Endothelial cell of umbilical vein (primary cell): ENCODE measurements at regions not wholly inside any gene's neighbourhood (a gene's known extent, or its start where the extent isn't known, plus 50 kb on each side); places are given as distances from the start of the nearest gene placed in this dataset.

Source experiments
- BruUV-seq: library from RNA; stranded (reverse); fragments of 400-500 nt; replicated peaks from 2 replicates; lab custom pipeline; 2021; lab: Mats Ljungman, UMichigan
- CTCF ChIA-PET: fragments of 300-600, 350-600 bp; sonication (Branson Sonifier 250); formaldehyde crosslinking; loops from one replicate; lab custom pipeline; 2021; ENCODE audit warnings: antibody characterized with exemption, inconsistent platforms; lab: Charles Lee
- POLR2A ChIA-PET: fragments of 300-600, 350-600 bp; sonication (Branson Sonifier 250); formaldehyde crosslinking; loops from one replicate; lab custom pipeline; 2021; ENCODE audit warnings: antibody characterized with exemption, inconsistent platforms; lab: Charles Lee
- DNase-seq: peaks from one replicate; pipeline ENCODE4 v3.0.0-alpha.2; 2011; ENCODE audit warnings: low read depth, low spot score
- FAIRE-seq: peaks from 2 replicates; lab custom pipeline; 2011; peaks lifted over from hg19 to GRCh38; lab: Jason Lieb, UNC
- H2AFZ ChIP-seq: 2 replicates; pipeline ENCODE4 v1.6.0; 2012; ENCODE audit warnings: low read depth, low read length, control low read depth, inconsistent platforms
- H3K27ac ChIP-seq: 2 replicates; pipeline ENCODE4 v1.5.1; 2011; ENCODE audit warnings: low read depth, mild to moderate bottlenecking, control low read depth, low read length, moderate library complexity; ENCODE audit not compliant: insufficient read depth
- H3K27me3 ChIP-seq, 2 experiments: 2 replicates each; pipeline versions ENCODE4 v1.6.0 to v1.6.1; 2011; ENCODE audit warnings: low read length in 2 of 2, mixed read lengths in 1 of 2; ENCODE audit not compliant: control insufficient read depth in 2 of 2, insufficient read depth in 2 of 2
- H3K36me3 ChIP-seq, 2 experiments: 2 replicates in 1 of 2; 3 replicates in 1 of 2; pipeline ENCODE4 v1.5.1; 2011; ENCODE audit warnings: low read length in 2 of 2, mild to moderate bottlenecking in 1 of 2, moderate library complexity in 1 of 2; ENCODE audit not compliant: control insufficient read depth in 2 of 2, insufficient read depth in 2 of 2; ENCODE audit errors: extremely low read depth in 1 of 2
- H3K4me1 ChIP-seq: 3 replicates; pipeline ENCODE4 v1.5.1; 2011; ENCODE audit warnings: mild to moderate bottlenecking, low read length; ENCODE audit not compliant: control insufficient read depth, insufficient read depth; ENCODE audit errors: extremely low read depth
- H3K4me2 ChIP-seq: 2 replicates; pipeline ENCODE4 v1.6.1; 2011; ENCODE audit warnings: low read length, control low read depth, mixed read lengths; ENCODE audit not compliant: insufficient read depth
- H3K4me3 ChIP-seq, 3 experiments: fragments of 200-600 bp in 1 of 3; sonication (generic), shearing (Covaris generic) in 1 of 3; replicated peaks in 1 of 3; 2 replicates each; pipeline ENCODE4 v1.5.1; 2011 to 2016; ENCODE audit warnings: control low read depth in 3 of 3, low read length in 3 of 3, mild to moderate bottlenecking in 2 of 3, inconsistent platforms in 1 of 3, low read depth in 1 of 3, moderate library complexity in 1 of 3; ENCODE audit not compliant: insufficient read depth in 1 of 3
- H3K79me2 ChIP-seq: 2 replicates; pipeline ENCODE4 v1.6.0; 2012; ENCODE audit warnings: low read length, inconsistent platforms; ENCODE audit not compliant: control insufficient read depth, insufficient read depth
- H3K9ac ChIP-seq: replicated peaks from 2 replicates; pipeline ENCODE3; 2011; ENCODE audit warnings: low read length, control low read depth; ENCODE audit not compliant: insufficient read depth; ENCODE audit errors: extremely low read depth
- H3K9me1 ChIP-seq: replicated peaks from 3 replicates; pipeline ENCODE4 v1.6.0; 2011; ENCODE audit warnings: mild to moderate bottlenecking, low read length; ENCODE audit not compliant: control insufficient read depth, insufficient read depth; ENCODE audit errors: extremely low read depth
- H3K9me3 ChIP-seq: replicated peaks from 2 replicates; pipeline ENCODE4 v1.5.1; 2012; ENCODE audit warnings: low read length, inconsistent platforms; ENCODE audit not compliant: control insufficient read depth, insufficient read depth
- H4K20me1 ChIP-seq: replicated peaks from 2 replicates; pipeline ENCODE3; 2011; ENCODE audit warnings: mild to moderate bottlenecking, low read length; ENCODE audit not compliant: control insufficient read depth, insufficient read depth; ENCODE audit errors: extremely low read depth
- FOS ChIP-seq: IDR thresholded peaks from 2 replicates; pipeline ENCODE4 v1.6.1; 2011; ENCODE audit warnings: mild to moderate bottlenecking, low read length, moderate library complexity, borderline replicate concordance; ENCODE audit not compliant: insufficient read depth
- GATA2 ChIP-seq: IDR thresholded peaks from 2 replicates; pipeline ENCODE4 v1.7.0; 2011; ENCODE audit warnings: low read depth, mild to moderate bottlenecking, moderate library complexity, mixed read lengths, low read length; ENCODE audit not compliant: insufficient read length, insufficient read depth
- JUN ChIP-seq: IDR thresholded peaks from 2 replicates; pipeline ENCODE4 v1.6.1; 2011; ENCODE audit warnings: borderline replicate concordance, low read depth; ENCODE audit not compliant: insufficient read length, insufficient read depth
- MYC ChIP-seq: IDR thresholded peaks from one replicate; pipeline ENCODE4 v1.6.1; 2011; ENCODE audit warnings: mild to moderate bottlenecking, low read depth, low read length
- POLR2A ChIP-seq: IDR thresholded peaks from 2 replicates; pipeline ENCODE4 v1.6.1; 2012; ENCODE audit warnings: low read depth, mild to moderate bottlenecking, control low read depth, low read length
- dilution Hi-C: fragments of 300-500 bp; cut with MboI; formaldehyde crosslinking; loops from one replicate; pipeline ENCODE4 v1.15.0; 2019; ENCODE audit warnings: low sequenced_read_pairs; ENCODE audit not compliant: extremely low pct_ligation_motif_present
- intact Hi-C: fragments of 100-400 bp; cut with micrococcal nuclease; formaldehyde crosslinking; loops from one replicate; pipeline ENCODE4 v1.10.0; 2022
- TF ChIP-seq, protein P1 (sequence below): IDR thresholded peaks from 2 replicates; pipeline ENCODE4 v1.6.1; 2011; ENCODE audit not compliant: insufficient read depth, insufficient read length
- TF ChIP-seq, protein P2 (sequence below), 2 donors: IDR thresholded peaks; 1 replicate in 1 of 2; 2 replicates in 1 of 2; pipeline ENCODE4 v1.5.1; 2011; ENCODE audit warnings: low read length in 2 of 2, mild to moderate bottlenecking in 2 of 2, moderate library complexity in 2 of 2, control low read depth in 1 of 2, inconsistent platforms in 1 of 2, low read depth in 1 of 2; ENCODE audit not compliant: insufficient read depth in 1 of 2; ENCODE audit errors: extremely low read depth in 1 of 2

DNA sequence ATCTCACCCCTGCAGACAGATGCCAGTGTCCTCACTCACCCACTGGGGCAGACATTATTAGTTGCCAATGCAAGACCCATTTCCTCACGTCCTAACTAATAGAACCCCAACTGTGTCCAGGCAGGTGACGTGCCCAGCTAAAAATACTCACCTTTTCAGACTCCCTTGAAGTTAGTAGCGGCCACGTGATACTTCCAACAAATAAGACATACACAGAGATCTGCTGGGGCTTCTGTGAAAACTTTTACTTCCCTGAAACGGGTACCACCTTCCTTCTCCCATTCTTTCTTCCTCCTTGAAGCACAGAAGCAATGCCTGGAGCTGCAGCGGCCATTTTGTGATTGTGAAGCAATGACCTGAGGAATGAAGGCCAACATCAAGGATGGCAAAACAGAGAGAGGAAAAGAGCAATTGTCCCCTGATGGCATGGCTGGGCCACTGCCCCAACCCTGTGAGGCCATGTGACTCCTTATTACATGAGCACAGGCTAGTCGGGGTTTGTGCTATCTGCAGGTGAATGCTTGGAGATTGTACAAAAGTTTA is 74.4 kb upstream of the TMPRSS2 start:
- Histone ChIP-seq H3K27ac (no peak overlapping the region), H3K27me3 (no peaks in the 10 kb centered on the region), H4K20me1 (no peaks in the 10 kb centered on the region), H3K36me3 (no peaks in the 10 kb centered on the region), H2AFZ (no peak overlapping the region), H3K4me2 (no peak overlapping the region), H3K4me3 (no peak overlapping the region), H3K79me2 (no peaks in the 10 kb centered on the region), H3K9me3 (no peaks in the 10 kb centered on the region), H3K9me1 (no peaks in the 10 kb centered on the region), H3K4me1 (no peaks in the 10 kb centered on the region), H3K9ac (no peak overlapping the region)
- ChIA-PET POLR2A (no interaction called here), CTCF (no interaction called here)
- FAIRE-seq (no peak), DNase-seq (no peak)
- intact Hi-C loops: no loop called here
- no TSS peak for BruUV-seq
- TF ChIP-seq, protein P1, sequence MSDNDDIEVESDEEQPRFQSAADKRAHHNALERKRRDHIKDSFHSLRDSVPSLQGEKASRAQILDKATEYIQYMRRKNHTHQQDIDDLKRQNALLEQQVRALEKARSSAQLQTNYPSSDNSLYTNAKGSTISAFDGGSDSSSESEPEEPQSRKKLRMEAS: no peak
- no peak for TF ChIP-seq JUN
- no peak for TF ChIP-seq POLR2A
- TF ChIP-seq MYC: no peak
- TF ChIP-seq GATA2: no peak
- TF ChIP-seq, protein P2, sequence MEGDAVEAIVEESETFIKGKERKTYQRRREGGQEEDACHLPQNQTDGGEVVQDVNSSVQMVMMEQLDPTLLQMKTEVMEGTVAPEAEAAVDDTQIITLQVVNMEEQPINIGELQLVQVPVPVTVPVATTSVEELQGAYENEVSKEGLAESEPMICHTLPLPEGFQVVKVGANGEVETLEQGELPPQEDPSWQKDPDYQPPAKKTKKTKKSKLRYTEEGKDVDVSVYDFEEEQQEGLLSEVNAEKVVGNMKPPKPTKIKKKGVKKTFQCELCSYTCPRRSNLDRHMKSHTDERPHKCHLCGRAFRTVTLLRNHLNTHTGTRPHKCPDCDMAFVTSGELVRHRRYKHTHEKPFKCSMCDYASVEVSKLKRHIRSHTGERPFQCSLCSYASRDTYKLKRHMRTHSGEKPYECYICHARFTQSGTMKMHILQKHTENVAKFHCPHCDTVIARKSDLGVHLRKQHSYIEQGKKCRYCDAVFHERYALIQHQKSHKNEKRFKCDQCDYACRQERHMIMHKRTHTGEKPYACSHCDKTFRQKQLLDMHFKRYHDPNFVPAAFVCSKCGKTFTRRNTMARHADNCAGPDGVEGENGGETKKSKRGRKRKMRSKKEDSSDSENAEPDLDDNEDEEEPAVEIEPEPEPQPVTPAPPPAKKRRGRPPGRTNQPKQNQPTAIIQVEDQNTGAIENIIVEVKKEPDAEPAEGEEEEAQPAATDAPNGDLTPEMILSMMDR (IDR thresholded peaks at IDR 0.05; ENCODE audit: extremely low read depth in 1 of 2, insufficient read depth in 1 of 2, low read depth in 1 of 2, low read length in 2 of 2): no peak
- no peak for TF ChIP-seq FOS
- dilution Hi-C loops: no loop called here
